ENCODE measurements at regions not wholly inside any gene's neighbourhood (a gene's known extent, or its start where the extent isn't known, plus 50 kb on each side); places are given as distances from the start of the nearest gene placed in this dataset.
A peak's percentile ranks its signal among the peaks of the same experiment; 100 is the strongest.
"Not testable (repeated sequence)": the region's sequence is repeated elsewhere in the genome, so short reads cannot be mapped to it uniquely, and the experiment has no call there.

- no peak for DNase-seq (ENCODE audit: low spot score)
Measured at GRCh38 chr6:113755449-113756289, 101.5 kb upstream of the MARCKS start.

GRCh38 chr6:113756290-113756665 lies 100.9 kb upstream of the MARCKS start:
- DNase-seq (ENCODE audit: low spot score), result no peak

- no peak for DNase-seq (ENCODE audit: low spot score)
Measured at GRCh38 chr6:113758214-113758613, 98.9 kb upstream of the MARCKS start.

GRCh38 chr6:113758826-113759574 lies 98.1 kb upstream of the MARCKS start:
- DNase-seq (ENCODE audit: low spot score), result no peak

GRCh38 chr6:113762641-113763040 lies 94.5 kb upstream of the MARCKS start:
- DNase-seq (ENCODE audit: low spot score), result no peak

GRCh38 chr6:113763311-113763766 lies 93.8 kb upstream of the MARCKS start:
- no peak for DNase-seq (ENCODE audit: low spot score)

- no peak for DNase-seq (ENCODE audit: low spot score)
Measured at GRCh38 chr6:113763876-113764275, 93.3 kb upstream of the MARCKS start.

GRCh38 chr6:113765909-113766308 lies 91.2 kb upstream of the MARCKS start:
- DNase-seq (ENCODE audit: low spot score), result no peak

GRCh38 chr6:113767985-113768384 lies 89.2 kb upstream of the MARCKS start:
- no peak for DNase-seq (ENCODE audit: low spot score)

- no peak for DNase-seq (ENCODE audit: low spot score)
Measured at GRCh38 chr6:113772961-113773360, 84.2 kb upstream of the MARCKS start.

- DNase-seq (ENCODE audit: low spot score), result no peak
Measured at GRCh38 chr6:113774127-113774825, 82.9 kb upstream of the MARCKS start.

- no peak for DNase-seq (ENCODE audit: low spot score)
Measured at GRCh38 chr6:113776998-113777397, 80.1 kb upstream of the MARCKS start.

GRCh38 chr6:113777601-113778000 lies 79.5 kb upstream of the MARCKS start:
- DNase-seq (ENCODE audit: low spot score), result no peak

- DNase-seq (ENCODE audit: low spot score), result no peak
Measured at GRCh38 chr6:113779656-113780055, 77.5 kb upstream of the MARCKS start.

- no peak for DNase-seq (ENCODE audit: low spot score)
Measured at GRCh38 chr6:113782636-113783035, 74.5 kb upstream of the MARCKS start.

- no peak for DNase-seq (ENCODE audit: low spot score)
Measured at GRCh38 chr6:113786168-113786567, 71.0 kb upstream of the MARCKS start.

GRCh38 chr6:113788586-113788985 lies 68.6 kb upstream of the MARCKS start:
- no peak for DNase-seq (ENCODE audit: low spot score)

GRCh38 chr6:113791225-113791624 lies 65.9 kb upstream of the MARCKS start:
- DNase-seq (ENCODE audit: low spot score), result not testable (repeated sequence)

GRCh38 chr6:113795371-113795770 lies 61.8 kb upstream of the MARCKS start:
- DNase-seq (ENCODE audit: low spot score), result not testable (repeated sequence)

- peak; percentile 14 for DNase-seq (ENCODE audit: low spot score)
Measured at GRCh38 chr6:113796038-113796437, 61.1 kb upstream of the MARCKS start.

GRCh38 chr6:113802779-113803178 lies 54.4 kb upstream of the MARCKS start:
- DNase-seq (ENCODE audit: low spot score), result no peak

- DNase-seq (ENCODE audit: low spot score), result no peak
Measured at GRCh38 chr6:113805173-113805790, 51.9 kb upstream of the MARCKS start.
